ENCODE measurements at regions not wholly inside any gene's neighbourhood (a gene's known extent, or its start where the extent isn't known, plus 50 kb on each side); places are given as distances from the start of the nearest gene placed in this dataset.

- ATAC-seq, result no peak
- intact Hi-C loops (cut with DNase I), result loop anchor here in 1 of 2 donors (5.0 to 10.0 kb wide), 3 partner anchors 294 to 1666 kb away; no protein-coding TSS in a partner anchor
- no peak for DNase-seq
Observed at GRCh38 chr1:165078391-165078790, 278.1 kb downstream of the LMX1A start.

- ATAC-seq (peak in 1 of 2 donors; percentile 51), DNase-seq (no peak)
Observed at GRCh38 chr1:165075725-165076370, 280.7 kb downstream of the LMX1A start.

GRCh38 chr1:165073185-165074007 lies 283.1 kb downstream of the LMX1A start:
- DNase-seq, result no peak
- intact Hi-C loops (cut with DNase I), result loop anchor here in 1 of 2 donors (5.0 to 10.0 kb wide), 3 partner anchors 289 to 1711 kb away; no protein-coding TSS in a partner anchor
- peak; percentile 67 to 68 for ATAC-seq

More at GRCh38 chr1:165075725-165076370, 280.7 kb downstream of the LMX1A start:
- intact Hi-C loops (cut with DNase I), result loop anchor here in 1 of 2 donors (5.0 to 10.0 kb wide), 3 partner anchors 291 to 1664 kb away; no protein-coding TSS in a partner anchor

GRCh38 chr1:165070675-165071074 lies 285.8 kb downstream of the LMX1A start:
- ATAC-seq, result no peak
- no peak for DNase-seq
- intact Hi-C loops (cut with DNase I), result loop anchor here in 1 of 2 donors (5.0 to 10.0 kb wide), 3 partner anchors 286 to 1708 kb away; no protein-coding TSS in a partner anchor

- ATAC-seq, result no peak
Observed at GRCh38 chr1:165069829-165070228, 286.7 kb downstream of the LMX1A start.

GRCh38 chr1:165068741-165069140 lies 287.8 kb downstream of the LMX1A start:
- intact Hi-C loops (cut with DNase I), result no loop called here
- ATAC-seq (no peak), DNase-seq (no peak)

More at GRCh38 chr1:165069829-165070228, 286.7 kb downstream of the LMX1A start:
- DNase-seq, result no peak
- intact Hi-C loops (cut with DNase I), result loop anchor here in 1 of 2 donors (5.0 to 10.0 kb wide), 3 partner anchors 285 to 1708 kb away; no protein-coding TSS in a partner anchor

GRCh38 chr1:165067829-165068228 lies 288.7 kb downstream of the LMX1A start:
- DNase-seq (no peak), ATAC-seq (no peak)
- intact Hi-C loops (cut with DNase I), result no loop called here

GRCh38 chr1:165063181-165063965 lies 293.1 kb downstream of the LMX1A start:
- ATAC-seq (peak; percentile 15 to 36), DNase-seq (no peak)
- intact Hi-C loops (cut with DNase I), result no loop called here

GRCh38 chr1:165062346-165062745 lies 294.2 kb downstream of the LMX1A start:
- intact Hi-C loops (cut with DNase I), result no loop called here
- no peak for ATAC-seq
- no peak for DNase-seq

GRCh38 chr1:165060285-165060793 lies 296.2 kb downstream of the LMX1A start:
- ATAC-seq (no peak), DNase-seq (no peak)
- intact Hi-C loops (cut with DNase I), result no loop called here

- ATAC-seq (no peak), DNase-seq (no peak)
Observed at GRCh38 chr1:165057956-165058355, 298.6 kb downstream of the LMX1A start.

GRCh38 chr1:165056914-165057313 lies 299.6 kb downstream of the LMX1A start:
- DNase-seq, result no peak
- intact Hi-C loops (cut with DNase I), result loop anchor here in 1 of 2 donors (5.0 kb wide), 1 partner anchor 810 kb away; no protein-coding TSS in a partner anchor
- ATAC-seq, result no peak

More at GRCh38 chr1:165057956-165058355, 298.6 kb downstream of the LMX1A start:
- intact Hi-C loops (cut with DNase I), result loop anchor here in 1 of 2 donors (5.0 kb wide), 1 partner anchor 811 kb away; no protein-coding TSS in a partner anchor

- intact Hi-C loops (cut with DNase I), result loop anchor here in 1 of 2 donors (5.0 kb wide), 1 partner anchor 808 kb away; no protein-coding TSS in a partner anchor
- ATAC-seq, result no peak
- no peak for DNase-seq
Observed at GRCh38 chr1:165055581-165055980, 300.9 kb downstream of the LMX1A start.

GRCh38 chr1:165054627-165055026 lies 301.9 kb downstream of the LMX1A start:
- intact Hi-C loops (cut with DNase I), result loop anchor here in 1 of 2 donors (5.0 kb wide), 1 partner anchor 807 kb away; no protein-coding TSS in a partner anchor
- DNase-seq, result no peak
- no peak for ATAC-seq

GRCh38 chr1:165053351-165053750 lies 303.2 kb downstream of the LMX1A start:
- intact Hi-C loops (cut with DNase I), result no loop called here
- ATAC-seq (no peak), DNase-seq (no peak)

GRCh38 chr1:165052936-165053335 lies 303.6 kb downstream of the LMX1A start:
- intact Hi-C loops (cut with DNase I), result no loop called here
- no peak for ATAC-seq
- DNase-seq, result no peak

GRCh38 chr1:165052431-165052830 lies 304.1 kb downstream of the LMX1A start:
- intact Hi-C loops (cut with DNase I), result no loop called here
- no peak for ATAC-seq

GRCh38 chr1:165050246-165050645 lies 306.3 kb downstream of the LMX1A start:
- intact Hi-C loops (cut with DNase I), result no loop called here
- ATAC-seq, result no peak
- no peak for DNase-seq

More at GRCh38 chr1:165052431-165052830, 304.1 kb downstream of the LMX1A start:
- DNase-seq, result no peak

GRCh38 chr1:165047994-165048393 lies 308.5 kb downstream of the LMX1A start:
- intact Hi-C loops (cut with DNase I), result no loop called here
- ATAC-seq (no peak), DNase-seq (no peak)

Measured in left cardiac atrium (tissue), 4 donors.